OCI-LY3 (cell line): ENCODE measurements at regions not wholly inside any gene's neighbourhood (a gene's known extent, or its start where the extent isn't known, plus 50 kb on each side); places are given as distances from the start of the nearest gene placed in this dataset.

Experiments
- CTCF ChIP-seq: fragments of 200-600, 300-600 bp; sonication (generic); IDR thresholded peaks from 2 replicates; pipeline ENCODE4 v1.5.1; 2014; ENCODE audit warnings: antibody characterized with exemption, low read length, low read depth
- EZH2phosphoT487 ChIP-seq: fragments of 200-600 bp; shearing (Covaris generic); IDR thresholded peaks from 2 replicates; pipeline ENCODE4 v1.6.1; 2018; ENCODE audit warnings: antibody characterized with exemption, mixed run types, low read depth

DNA sequence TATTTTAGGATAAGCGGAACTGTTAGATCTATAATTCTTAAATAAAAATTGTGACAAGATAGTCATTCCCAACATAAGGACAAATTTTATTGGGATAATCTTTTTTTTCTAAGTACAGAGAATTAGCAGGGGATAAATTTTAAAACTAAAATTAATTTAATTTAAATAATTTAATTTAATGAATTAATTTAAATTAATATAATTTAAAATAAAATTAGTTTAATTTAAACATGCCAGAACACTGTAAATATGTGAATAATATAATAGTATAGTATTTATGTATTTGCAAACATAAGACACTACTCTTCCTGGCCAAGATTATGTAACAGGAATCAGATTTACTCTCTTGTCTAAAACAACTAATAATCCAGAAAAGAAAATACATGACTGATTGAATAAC, 1055.9 kb downstream of the PDHA2 start:
- TF ChIP-seq CTCF = no peak
- TF ChIP-seq EZH2phosphoT487 = no peak
